GM12892 (cell line): ENCODE measurements at regions not wholly inside any gene's neighbourhood (a gene's known extent, or its start where the extent isn't known, plus 50 kb on each side); places are given as distances from the start of the nearest gene placed in this dataset.

Experiments used
- POLR2A ChIP-seq: IDR thresholded peaks from 2 replicates; pipeline ENCODE4 v1.6.1; 2011; ENCODE audit warnings: low read depth, low read length, control low read depth
- POLR2AphosphoS5 ChIP-seq: IDR thresholded peaks from 2 replicates; pipeline ENCODE4 v1.6.1; 2011; ENCODE audit warnings: low read depth, low read length, control low read depth
- TAF1 ChIP-seq: IDR thresholded peaks from 2 replicates; pipeline ENCODE4 v1.6.1; 2011; ENCODE audit warnings: low read depth, mild to moderate bottlenecking, control low read depth, low read length, borderline replicate concordance

DNA sequence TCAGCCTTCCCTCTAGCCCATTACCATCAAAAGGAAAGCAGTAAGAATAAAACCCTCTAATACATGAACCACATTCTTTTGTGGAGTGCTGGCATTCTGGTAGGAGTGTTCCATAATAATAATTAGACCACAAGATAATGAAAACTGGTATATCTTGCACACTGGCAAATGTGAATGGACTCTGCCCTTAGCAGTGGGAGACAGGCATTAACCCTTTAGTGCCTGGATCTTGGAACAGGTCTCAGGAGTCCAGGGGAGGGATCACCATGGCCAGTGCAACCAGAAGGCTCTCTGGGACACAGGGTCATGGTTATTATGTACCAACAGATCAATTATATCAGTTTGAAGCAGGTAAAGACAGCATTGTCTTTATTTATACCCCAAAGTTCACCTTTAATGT lies 387.5 kb upstream of the TMPO start:
- TF ChIP-seq POLR2AphosphoS5, result no peak
- TF ChIP-seq TAF1, result no peak
- TF ChIP-seq POLR2A, result no peak
